Left ventricle myocardium superior (tissue), 1 donor: ENCODE measurements at regions not wholly inside any gene's neighbourhood (a gene's known extent, or its start where the extent isn't known, plus 50 kb on each side); places are given as distances from the start of the nearest gene placed in this dataset.
"Not testable (repeated sequence)": the region's sequence is repeated elsewhere in the genome, so short reads cannot be mapped to it uniquely, and the experiment has no call there.

Source experiments
- ATAC-seq: fragments of 200-7000 bp; cut with Tn5 transposase; one replicate; pipeline ENCODE4 v1.9.1; 2020; ENCODE audit warnings: mild to moderate bottlenecking, moderate library complexity
- DNase-seq: peaks from one replicate; pipeline ENCODE4 v3.0.0-alpha.2; 2020
- intact Hi-C: fragments of 100-400 bp; cut with micrococcal nuclease; formaldehyde crosslinking; loops from one replicate; pipeline ENCODE4 v1.11.0; 2022
- donor health status: DM: no; HTN: yes; CAD: no; lungs with severe emphysema.

GRCh38 chr14:43665570-43666267 is 841.4 kb downstream of the FSCB start:
- intact Hi-C loops: no loop called here
- ATAC-seq (no peak), DNase-seq (no peak)

- intact Hi-C loops, DNase-seq, ATAC-seq: not testable (repeated sequence)
Observed at GRCh38 chr14:43655194-43655593, 851.9 kb downstream of the FSCB start.

- no peak for DNase-seq
- intact Hi-C loops: no loop called here
- ATAC-seq: no peak
Observed at GRCh38 chr14:43651896-43652295, 855.2 kb downstream of the FSCB start.

- DNase-seq (no peak), ATAC-seq (no peak)
- intact Hi-C loops: no loop called here
Observed at GRCh38 chr14:43651185-43651787, 855.8 kb downstream of the FSCB start.

- ATAC-seq (no peak), DNase-seq (no peak)
- intact Hi-C loops: no loop called here
Observed at GRCh38 chr14:43649508-43649907, 857.6 kb downstream of the FSCB start.

GRCh38 chr14:43647302-43647701 is 859.8 kb downstream of the FSCB start:
- DNase-seq (no peak), ATAC-seq (no peak)
- intact Hi-C loops: no loop called here

- ATAC-seq: no peak
- intact Hi-C loops: no loop called here
- DNase-seq: no peak
Observed at GRCh38 chr14:43640718-43641267, 866.3 kb downstream of the FSCB start.

GRCh38 chr14:43625294-43625693 is 881.8 kb downstream of the FSCB start:
- intact Hi-C loops: no loop called here
- DNase-seq: no peak
- ATAC-seq: no peak

- DNase-seq (no peak), ATAC-seq (no peak)
- intact Hi-C loops: no loop called here
Observed at GRCh38 chr14:43621282-43621681, 885.8 kb downstream of the FSCB start.

- DNase-seq: no peak
- ATAC-seq: no peak
- intact Hi-C loops: no loop called here
Observed at GRCh38 chr14:43595096-43595772, 911.8 kb downstream of the FSCB start.

- DNase-seq: no peak
- no peak for ATAC-seq
- intact Hi-C loops: no loop called here
Observed at GRCh38 chr14:43591776-43592175, 915.3 kb downstream of the FSCB start.

GRCh38 chr14:43587183-43587582 is 919.9 kb downstream of the FSCB start:
- ATAC-seq (no peak), DNase-seq (no peak)
- intact Hi-C loops: no loop called here

GRCh38 chr14:43579671-43580070 is 927.4 kb downstream of the FSCB start:
- intact Hi-C loops: no loop called here
- ATAC-seq (no peak), DNase-seq (no peak)

GRCh38 chr14:43568022-43568421 is 939.1 kb downstream of the FSCB start:
- intact Hi-C loops: no loop called here
- DNase-seq: no peak
- ATAC-seq: no peak

- DNase-seq: no peak
- intact Hi-C loops: no loop called here
- no peak for ATAC-seq
Observed at GRCh38 chr14:43548368-43548767, 958.7 kb downstream of the FSCB start.

- intact Hi-C loops, DNase-seq, ATAC-seq: not testable (repeated sequence)
Observed at GRCh38 chr14:43547596-43547995, 959.5 kb downstream of the FSCB start.

GRCh38 chr14:43541356-43541755 is 965.7 kb downstream of the FSCB start:
- intact Hi-C loops: no loop called here
- no peak for ATAC-seq
- no peak for DNase-seq

- intact Hi-C loops: no loop called here
Observed at GRCh38 chr14:43540948-43541347, 966.1 kb downstream of the FSCB start.

GRCh38 chr14:43539210-43539609 is 967.9 kb downstream of the FSCB start:
- no peak for ATAC-seq
- intact Hi-C loops: no loop called here
- DNase-seq: no peak

More at GRCh38 chr14:43540948-43541347, 966.1 kb downstream of the FSCB start:
- ATAC-seq (no peak), DNase-seq (no peak)

GRCh38 chr14:43535231-43535838 is 971.7 kb downstream of the FSCB start:
- no peak for ATAC-seq
- no peak for DNase-seq
- intact Hi-C loops: no loop called here
